NCI-H446 (cell line): ENCODE measurements at regions not wholly inside any gene's neighbourhood (a gene's known extent, or its start where the extent isn't known, plus 50 kb on each side); places are given as distances from the start of the nearest gene placed in this dataset.

Experiments used
- DNase-seq, 2 experiments: peaks; one replicate each; lab custom pipeline; 2025; lab: John Stamatoyannopoulos, UW

- DNase-seq: no peak
These were observed 243.3 kb downstream of the FAM43A start for GRCh38 chr3:194928831-194929577.

DNA sequence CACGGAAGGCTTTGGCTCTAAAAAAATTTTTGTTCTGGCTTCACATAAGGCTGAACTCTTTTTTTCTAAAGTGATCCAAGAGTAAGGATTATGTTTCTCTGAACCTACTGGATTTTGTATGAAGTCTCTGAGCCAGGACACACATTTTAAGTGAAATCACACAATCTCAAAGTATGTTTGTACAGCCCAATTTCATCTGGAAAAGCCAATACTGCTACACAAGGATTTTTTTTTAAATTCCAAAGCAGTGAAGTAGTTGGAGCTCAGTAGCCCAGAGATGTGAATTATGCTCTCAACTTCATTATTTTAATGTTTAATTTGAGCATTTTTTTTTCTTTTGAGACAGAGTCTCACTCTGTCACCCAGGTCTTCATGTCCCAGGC, 243.9 kb downstream of the FAM43A start:
- DNase-seq: no peak

GRCh38 chr3:194930377-194931204, 244.9 kb downstream of the FAM43A start:
- no peak for DNase-seq

- no peak for DNase-seq
These were observed 245.7 kb downstream of the FAM43A start for GRCh38 chr3:194931347-194931746.

DNA sequence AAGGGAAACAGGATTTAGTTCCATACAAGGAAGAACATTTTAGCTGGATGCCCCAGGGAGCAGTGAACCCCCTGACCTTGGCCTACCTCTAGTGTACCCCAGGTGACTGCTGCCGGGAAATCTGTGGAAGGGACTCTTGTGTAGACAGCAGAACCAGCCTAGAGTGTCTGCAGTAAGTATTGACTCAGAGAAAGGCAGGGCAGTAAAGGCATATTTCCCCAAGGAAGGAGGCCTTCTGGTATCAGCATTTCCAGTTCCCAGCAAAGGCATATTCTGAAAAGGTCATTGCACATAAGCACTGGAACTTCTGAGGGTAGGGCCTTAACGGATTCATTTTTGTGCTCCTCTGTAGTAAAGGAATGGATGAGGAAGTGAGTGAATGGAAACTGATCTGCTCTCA, 246.2 kb downstream of the FAM43A start:
- no peak for DNase-seq

GRCh38 chr3:194933465-194933864, 247.8 kb downstream of the FAM43A start:
- DNase-seq: no peak

DNA sequence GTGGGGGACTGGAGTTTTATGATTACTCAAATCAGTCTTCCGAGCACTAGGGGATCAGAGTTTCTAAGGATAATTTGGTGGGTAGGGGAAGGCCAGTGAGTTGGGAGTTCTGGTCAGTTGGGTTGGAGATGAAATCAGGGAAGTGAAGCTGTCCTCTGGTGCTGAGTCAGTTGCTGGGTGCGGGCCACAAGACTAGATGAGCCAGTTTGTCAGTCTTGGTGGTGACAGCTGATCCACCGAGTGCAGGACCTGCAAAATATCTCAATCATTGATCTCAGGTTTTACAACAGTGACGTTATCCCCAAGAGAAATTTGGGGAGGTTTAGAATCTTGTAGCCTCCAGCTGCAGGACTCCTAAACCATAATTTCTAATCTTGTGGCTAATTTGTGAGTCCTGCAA, 249.4 kb downstream of the FAM43A start:
- DNase-seq: no peak

- DNase-seq: no peak
These were observed 250.2 kb downstream of the FAM43A start for GRCh38 chr3:194935632-194936470.

DNA sequence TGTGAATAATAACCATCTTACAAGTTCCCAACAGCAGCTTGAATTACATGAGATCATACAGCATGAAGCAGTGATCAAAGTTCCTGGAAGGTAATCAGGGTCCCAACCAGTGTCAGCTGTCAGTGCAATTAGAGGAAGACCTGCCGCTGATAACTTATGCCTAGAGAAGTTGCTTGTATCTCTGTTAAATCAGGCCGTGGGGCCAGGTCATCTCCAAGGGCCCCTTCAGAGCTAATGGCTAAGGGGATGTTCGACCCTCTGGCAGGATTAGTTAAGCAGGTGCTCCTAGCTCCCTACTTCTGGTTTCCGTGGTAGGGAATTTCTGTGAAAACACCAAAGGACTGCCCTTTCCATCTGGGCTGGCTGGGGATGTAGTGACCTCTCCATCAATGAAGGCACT, 251.0 kb downstream of the FAM43A start:
- DNase-seq: no peak

DNA sequence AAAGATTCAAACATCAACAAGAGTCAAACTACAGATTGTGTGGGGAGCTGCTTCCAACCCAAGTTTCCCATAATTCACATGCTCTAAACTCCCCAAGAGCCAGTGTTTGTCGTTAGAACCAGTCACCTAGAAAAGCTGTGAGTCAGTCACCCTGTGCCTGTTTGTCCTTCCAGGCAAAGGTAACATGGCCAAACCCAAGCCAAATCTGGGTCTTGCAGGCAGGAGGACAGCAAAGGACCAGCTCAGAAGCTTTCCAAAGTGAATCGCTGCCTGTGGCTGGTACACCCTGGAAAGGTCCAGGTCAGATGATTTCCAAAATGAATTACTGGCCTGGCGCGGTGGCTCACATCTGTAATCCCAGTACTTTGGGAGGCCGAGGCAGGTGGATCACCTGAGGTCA, 251.5 kb downstream of the FAM43A start:
- no peak for DNase-seq

- no peak for DNase-seq
These were observed 252.2 kb downstream of the FAM43A start for GRCh38 chr3:194937882-194938321.

GRCh38 chr3:194938845-194939531, 253.3 kb downstream of the FAM43A start:
- peak; percentile 66 to 85 for DNase-seq

DNA sequence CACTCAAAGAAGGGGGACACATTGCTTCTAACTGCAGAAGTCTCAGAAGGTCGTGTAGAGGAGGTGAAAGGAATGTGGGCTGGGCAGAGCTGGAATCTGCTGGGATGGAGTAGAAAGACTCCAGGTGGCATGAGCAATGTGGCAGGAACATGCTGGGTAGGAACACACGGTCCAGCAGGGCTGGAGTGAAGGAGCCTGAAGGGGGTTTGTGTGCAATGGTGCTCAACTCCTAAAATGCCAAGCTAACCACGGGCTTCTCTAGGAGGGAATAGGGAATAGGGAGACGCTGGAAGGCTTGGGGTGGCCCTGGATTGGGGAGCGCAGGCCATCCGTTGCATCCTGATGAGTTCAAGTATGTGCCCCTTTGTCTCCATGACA, 253.8 kb downstream of the FAM43A start:
- no peak for DNase-seq

GRCh38 chr3:194939949-194940770, 254.5 kb downstream of the FAM43A start:
- no peak for DNase-seq

GRCh38 chr3:194941360-194941955, 255.8 kb downstream of the FAM43A start:
- no peak for DNase-seq

- DNase-seq: no peak
These were observed 256.4 kb downstream of the FAM43A start for GRCh38 chr3:194941956-194942511.

DNA sequence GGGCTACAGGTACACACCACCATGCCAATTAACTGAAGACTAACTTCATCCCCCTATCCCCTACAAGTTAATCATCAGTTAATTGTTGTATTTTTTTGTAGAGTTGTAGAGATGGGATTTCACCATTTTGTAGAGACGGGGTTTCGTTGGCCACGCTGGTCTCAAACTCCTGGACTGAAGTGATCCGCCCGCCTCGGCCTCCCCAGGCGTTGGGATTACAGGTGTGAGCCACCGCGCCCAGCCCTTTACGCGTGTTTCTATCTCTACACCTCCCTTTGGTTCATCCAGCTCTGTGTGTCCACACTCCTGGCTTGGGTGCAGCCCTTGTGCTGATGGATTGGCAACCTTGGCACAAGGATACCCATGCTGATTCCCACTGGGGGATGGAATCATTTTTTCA, 258.8 kb downstream of the FAM43A start:
- no peak for DNase-seq

DNA sequence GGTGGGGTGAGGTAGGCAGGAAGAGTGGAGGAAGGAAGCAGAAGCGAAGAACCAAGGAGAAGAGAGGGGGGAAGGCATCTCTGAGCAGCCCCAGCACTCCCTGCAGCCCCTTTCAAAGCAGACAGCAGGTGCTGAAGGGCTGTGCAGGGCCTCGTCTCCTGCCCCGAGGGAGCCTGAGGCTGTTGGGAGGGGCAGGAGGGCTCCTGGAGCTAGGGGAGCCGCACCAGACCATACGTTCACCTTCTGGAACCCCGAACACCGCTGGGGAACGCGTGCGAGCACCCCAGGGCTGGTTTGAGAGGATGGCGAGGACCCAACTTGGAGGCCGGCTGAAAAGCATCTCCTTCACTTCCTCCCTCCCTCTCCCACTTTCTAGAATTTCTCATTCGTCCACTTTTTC, 259.8 kb downstream of the FAM43A start:
- no peak for DNase-seq

DNA sequence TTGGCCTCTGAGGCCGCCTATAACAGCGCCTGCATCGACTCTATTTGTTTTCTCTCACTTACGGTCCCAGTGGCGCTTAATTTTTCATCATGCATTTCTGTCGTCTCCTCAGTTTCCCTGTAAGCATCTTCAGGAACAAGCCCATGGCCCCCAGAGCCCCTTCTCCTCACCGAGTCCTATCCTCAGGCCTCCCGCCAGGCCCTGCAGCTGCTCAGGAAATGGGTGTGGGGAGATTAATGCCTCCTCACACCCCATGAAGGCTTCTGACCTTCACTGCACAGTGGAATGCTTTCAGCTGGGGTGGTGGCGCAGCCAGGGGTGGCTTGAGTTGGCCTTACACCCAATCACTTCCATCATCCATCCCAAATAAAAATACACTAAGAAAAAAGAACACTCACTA, 260.4 kb downstream of the FAM43A start:
- DNase-seq: no peak

DNA sequence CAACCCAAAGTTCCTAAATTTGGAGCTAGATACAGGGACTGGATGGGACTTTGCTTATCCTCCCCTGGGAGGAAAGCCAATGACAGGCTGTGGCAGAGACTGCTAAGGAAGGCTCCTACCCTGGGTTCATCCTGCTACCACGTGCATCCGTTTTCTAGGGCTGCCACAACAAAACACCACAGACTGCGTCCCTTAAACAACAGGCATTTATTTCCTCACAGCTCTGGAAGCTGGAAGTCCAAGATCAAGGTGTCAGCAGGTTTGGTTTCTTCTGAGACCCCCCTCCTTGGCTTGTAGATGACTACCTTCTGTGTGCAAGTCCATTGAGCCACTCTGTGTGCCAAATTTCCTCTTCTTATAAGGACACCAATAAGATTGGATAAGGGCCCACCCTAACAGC, 263.9 kb downstream of the FAM43A start:
- no peak for DNase-seq
